Thyroid gland (tissue), 4 donors: ENCODE measurements at regions not wholly inside any gene's neighbourhood (a gene's known extent, or its start where the extent isn't known, plus 50 kb on each side); places are given as distances from the start of the nearest gene placed in this dataset.
A peak's percentile ranks its signal among the peaks of the same experiment; 100 is the strongest.

Experiments
- POLR2A ChIP-seq, 2 donors: fragments of 450-650 bp; IDR thresholded peaks; one replicate each; pipeline ENCODE4 v1.6.1; 2017; ENCODE audit warnings: antibody characterized with exemption in 2 of 2, mild to moderate bottlenecking in 2 of 2, moderate library complexity in 1 of 2
- TF ChIP-seq, protein P1 (sequence below), 6 experiments: fragments of 200-600 bp in 3 of 6; fragments of 450-650 bp in 3 of 6; sonication (generic) in 3 of 6; IDR thresholded peaks; one replicate each; pipeline ENCODE4 v1.5.1; 2016 to 2019; ENCODE audit warnings: antibody characterized with exemption in 6 of 6, mild to moderate bottlenecking in 2 of 6, inconsistent platforms in 1 of 6, moderate library complexity in 1 of 6

GRCh38 chr10:123413353-123413752 is 252.8 kb upstream of the GPR26 start:
- TF ChIP-seq, protein P1, sequence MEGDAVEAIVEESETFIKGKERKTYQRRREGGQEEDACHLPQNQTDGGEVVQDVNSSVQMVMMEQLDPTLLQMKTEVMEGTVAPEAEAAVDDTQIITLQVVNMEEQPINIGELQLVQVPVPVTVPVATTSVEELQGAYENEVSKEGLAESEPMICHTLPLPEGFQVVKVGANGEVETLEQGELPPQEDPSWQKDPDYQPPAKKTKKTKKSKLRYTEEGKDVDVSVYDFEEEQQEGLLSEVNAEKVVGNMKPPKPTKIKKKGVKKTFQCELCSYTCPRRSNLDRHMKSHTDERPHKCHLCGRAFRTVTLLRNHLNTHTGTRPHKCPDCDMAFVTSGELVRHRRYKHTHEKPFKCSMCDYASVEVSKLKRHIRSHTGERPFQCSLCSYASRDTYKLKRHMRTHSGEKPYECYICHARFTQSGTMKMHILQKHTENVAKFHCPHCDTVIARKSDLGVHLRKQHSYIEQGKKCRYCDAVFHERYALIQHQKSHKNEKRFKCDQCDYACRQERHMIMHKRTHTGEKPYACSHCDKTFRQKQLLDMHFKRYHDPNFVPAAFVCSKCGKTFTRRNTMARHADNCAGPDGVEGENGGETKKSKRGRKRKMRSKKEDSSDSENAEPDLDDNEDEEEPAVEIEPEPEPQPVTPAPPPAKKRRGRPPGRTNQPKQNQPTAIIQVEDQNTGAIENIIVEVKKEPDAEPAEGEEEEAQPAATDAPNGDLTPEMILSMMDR (IDR thresholded peaks at IDR 0.05) = peak in 1 of 6 experiments; percentile 7
- no peak for TF ChIP-seq POLR2A (IDR thresholded peaks at IDR 0.05)
